HCT116 (cell line): ENCODE measurements at regions not wholly inside any gene's neighbourhood (a gene's known extent, or its start where the extent isn't known, plus 50 kb on each side); places are given as distances from the start of the nearest gene placed in this dataset.

Source experiments
- ATAC-seq: fragments of 200-7000 bp; cut with Tn5 transposase; 2 replicates; pipeline ENCODE4 v1.9.1; 2020; ENCODE audit warnings: mild to moderate bottlenecking, moderate library complexity
- BruUV-seq: library from RNA; stranded (reverse); fragments of 400-500 nt; replicated peaks from 2 replicates; lab custom pipeline; 2021; lab: Mats Ljungman, UMichigan
- CTCF ChIA-PET: fragments of 300-600 bp; sonication (Branson Sonifier 250); formaldehyde crosslinking; loops from one replicate; lab custom pipeline; 2021; ENCODE audit warnings: antibody characterized with exemption; lab: Charles Lee
- POLR2A ChIA-PET: fragments of 300-600, 350-600 bp; sonication (Branson Sonifier 250); formaldehyde crosslinking; loops from one replicate; lab custom pipeline; 2021; ENCODE audit warnings: antibody characterized with exemption; lab: Charles Lee
- RAD21 ChIA-PET, 2 experiments: fragments of 300-600 bp; sonication (Branson Sonifier 250); formaldehyde crosslinking; loops; one replicate each; lab custom pipeline; 2023; ENCODE audit warnings: low total read pairs in 2 of 2; ENCODE audit not compliant: uncharacterized antibody in 2 of 2, unreplicated experiment in 2 of 2, low non-redundant PET in 1 of 2; lab: Charles Lee
- DNase-seq: peaks from one replicate; pipeline ENCODE4 v3.0.0-alpha.2; 2010; ENCODE audit warnings: low read depth, low spot score
- H2AFZ ChIP-seq: fragments of 200-600 bp; shearing (Covaris generic), sonication (generic); 2 replicates; pipeline ENCODE4 v1.6.1; 2017; ENCODE audit warnings: low read depth, mixed run types, mixed read lengths, antibody characterized with exemption, low read length; ENCODE audit not compliant: poor library complexity, severe bottlenecking
- H3K27ac ChIP-seq: 2 replicates; pipeline ENCODE4 v1.5.1; 2012; ENCODE audit warnings: low read depth, low read length
- H3K27me3 ChIP-seq: fragments of 200-600 bp; sonication (generic); 2 replicates; pipeline ENCODE4 v1.6.1; 2016; ENCODE audit warnings: mixed run types, low read length, mixed read lengths; ENCODE audit not compliant: insufficient read depth
- H3K36me3 ChIP-seq, 2 experiments: fragments of 200-500 bp in 1 of 2; fragments of 200-600 bp in 1 of 2; sonication (Bioruptor generic) in 1 of 2; sonication (generic) in 1 of 2; 2 replicates each; pipeline versions ENCODE4 v1.5.1 to v1.6.1; 2014 to 2016; ENCODE audit warnings: low read length in 2 of 2, inconsistent platforms in 1 of 2, mixed read lengths in 1 of 2, mixed run types in 1 of 2; ENCODE audit not compliant: insufficient read depth in 2 of 2, control insufficient read depth in 1 of 2
- H3K4me1 ChIP-seq, 2 experiments: fragments of 200-600 bp in 1 of 2; sonication (generic) in 1 of 2; 2 replicates each; pipeline versions ENCODE4 v1.5.1 to v1.6.1; 2012 to 2017; ENCODE audit warnings: low read length in 2 of 2, inconsistent platforms in 1 of 2, mild to moderate bottlenecking in 1 of 2, mixed read lengths in 1 of 2, mixed run types in 1 of 2, moderate library complexity in 1 of 2; ENCODE audit not compliant: insufficient read depth in 2 of 2, control insufficient read depth in 1 of 2
- H3K4me2 ChIP-seq: fragments of 200-600 bp; sonication (generic); 2 replicates; pipeline ENCODE4 v1.6.1; 2017; ENCODE audit warnings: mixed run types, low read length, mixed read lengths
- H3K4me3 ChIP-seq, 2 experiments: fragments of 200-600 bp in 1 of 2; sonication (generic) in 1 of 2; replicated peaks in 1 of 2; 2 replicates each; pipeline ENCODE4 v1.5.1; 2011 to 2016; ENCODE audit warnings: low read length in 2 of 2, control low read depth in 1 of 2, low read depth in 1 of 2, mild to moderate bottlenecking in 1 of 2, mixed read lengths in 1 of 2, mixed run types in 1 of 2
- H3K79me2 ChIP-seq: fragments of 200-600 bp; sonication (generic); 2 replicates; pipeline ENCODE4 v1.6.1; 2017; ENCODE audit warnings: mild to moderate bottlenecking, mixed run types, low read length, moderate library complexity, mixed read lengths; ENCODE audit not compliant: insufficient read depth
- H3K9ac ChIP-seq: fragments of 200-600 bp; sonication (generic); 2 replicates; pipeline ENCODE4 v1.6.1; 2016; ENCODE audit warnings: low read length, mixed read lengths
- H3K9me2 ChIP-seq: fragments of 200-600 bp; sonication (generic), shearing (Covaris generic); 2 replicates; pipeline ENCODE4 v1.6.1; 2017; ENCODE audit warnings: mixed run types, mild to moderate bottlenecking, moderate library complexity; ENCODE audit not compliant: insufficient read depth
- H3K9me3 ChIP-seq, 2 experiments: fragments of 200-500 bp in 1 of 2; fragments of 200-600 bp in 1 of 2; sonication (Bioruptor generic) in 1 of 2; sonication (generic) in 1 of 2; 2 replicates each; pipeline ENCODE4 v1.6.1; 2014 to 2017; ENCODE audit warnings: low read length in 2 of 2, mixed read lengths in 2 of 2, inconsistent platforms in 1 of 2, low read depth in 1 of 2, mild to moderate bottlenecking in 1 of 2, mixed run types in 1 of 2, moderate library complexity in 1 of 2; ENCODE audit not compliant: control insufficient read depth in 1 of 2, insufficient read depth in 1 of 2
- H4K20me1 ChIP-seq: fragments of 200-600 bp; sonication (generic), shearing (Covaris generic); 2 replicates; pipeline ENCODE4 v1.6.1; 2017; ENCODE audit warnings: mixed run types, mild to moderate bottlenecking, moderate library complexity; ENCODE audit not compliant: insufficient read depth
- POLR2A ChIP-seq: IDR thresholded peaks from 2 replicates; pipeline ENCODE4 v1.7.0; 2011; ENCODE audit warnings: borderline replicate concordance; ENCODE audit not compliant: insufficient read depth, insufficient read length; ENCODE audit errors: extremely low read depth
- REST ChIP-seq: IDR thresholded peaks from 2 replicates; pipeline ENCODE4 v1.6.1; 2012; ENCODE audit warnings: low read depth
- SRF ChIP-seq: IDR thresholded peaks from 2 replicates; pipeline ENCODE4 v1.6.1; 2012; ENCODE audit warnings: low read depth
- ZBTB33 ChIP-seq: IDR thresholded peaks from 2 replicates; pipeline ENCODE4 v1.6.1; 2011; ENCODE audit warnings: mild to moderate bottlenecking, low read length, moderate library complexity; ENCODE audit not compliant: insufficient replicate concordance; ENCODE audit errors: extremely low read depth
- intact Hi-C: fragments of 100-400 bp; cut with micrococcal nuclease; formaldehyde crosslinking; loops from 2 replicates; pipeline ENCODE4 v1.10.0; 2022

- no peak overlapping the region for H3K27ac ChIP-seq
- no peak overlapping the region for H3K9ac ChIP-seq
- no peaks in the 10 kb centered on the region for H3K27me3 ChIP-seq
- H3K36me3 ChIP-seq = no peaks in the 10 kb centered on the region
- H3K9me2 ChIP-seq = no peaks in the 10 kb centered on the region
- ChIA-PET CTCF (no interaction called here), RAD21 (no interaction called here), POLR2A (no interaction called here)
- intact Hi-C loops = no loop called here
- H3K79me2 ChIP-seq = no peaks in the 10 kb centered on the region
- no TSS peak for BruUV-seq
- no peaks in the 10 kb centered on the region for H4K20me1 ChIP-seq
- H3K9me3 ChIP-seq = no peaks in the 10 kb centered on the region
- H3K4me3 ChIP-seq = no peak overlapping the region
- DNase-seq = no peak
- TF ChIP-seq ZBTB33 (no peak), POLR2A (no peak), REST (no peak), SRF (no peak)
- no peaks in the 10 kb centered on the region for H3K4me1 ChIP-seq
- no peak overlapping the region for H3K4me2 ChIP-seq
- no peak for ATAC-seq
- H2AFZ ChIP-seq = no peak overlapping the region
These were observed 280.7 kb downstream of the ZNF621 start for GRCh38 chr3:40805456-40805855.
